Glomerular visceral epithelial cell (primary cell): ENCODE measurements at regions not wholly inside any gene's neighbourhood (a gene's known extent, or its start where the extent isn't known, plus 50 kb on each side); places are given as distances from the start of the nearest gene placed in this dataset.
A peak's percentile ranks its signal among the peaks of the same experiment; 100 is the strongest.

Experiments used
- DNase-seq: peaks from one replicate; pipeline ENCODE4 v3.0.0-alpha.2; 2016; ENCODE audit errors: extremely low spot score

DNA sequence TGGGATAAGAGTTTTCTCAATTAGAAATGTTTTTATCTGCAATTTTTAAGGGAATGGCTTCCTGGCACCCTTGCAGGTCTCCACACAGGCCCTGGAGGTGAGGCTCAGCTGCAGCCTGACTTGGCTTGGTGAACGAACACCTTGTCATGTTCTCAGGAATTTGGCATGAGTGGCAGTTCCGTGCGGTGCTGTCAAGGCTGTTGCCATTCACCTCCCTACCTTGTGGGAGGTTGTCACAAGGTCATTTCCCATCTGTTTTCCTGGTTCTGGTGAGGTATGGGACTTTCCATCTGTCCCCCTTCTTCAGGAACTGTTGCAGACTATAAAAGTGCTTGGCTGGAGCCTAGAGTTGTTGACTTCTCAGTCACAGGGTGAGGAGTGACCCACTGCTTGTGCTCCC, 82.9 kb downstream of the ELOVL4 start:
- no peak for DNase-seq

DNA sequence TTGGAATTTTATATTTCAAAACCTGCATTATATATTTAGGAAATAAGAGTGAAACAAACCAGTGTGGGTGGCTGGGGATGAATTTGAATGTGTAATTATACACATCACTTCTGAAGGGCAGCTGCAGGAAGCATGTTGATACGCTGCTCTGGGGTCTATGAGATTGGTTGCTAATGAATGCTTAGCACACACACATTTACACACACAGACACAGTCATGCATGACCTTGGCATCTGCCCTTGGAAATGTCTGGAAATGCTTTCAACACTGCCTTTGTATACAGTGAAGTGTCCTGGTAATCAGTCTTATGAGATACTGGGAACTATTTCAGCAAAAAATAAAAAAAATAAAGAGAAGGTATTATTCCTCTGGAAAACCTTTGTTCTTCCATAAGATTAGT, 83.4 kb downstream of the ELOVL4 start:
- DNase-seq: no peak

DNA sequence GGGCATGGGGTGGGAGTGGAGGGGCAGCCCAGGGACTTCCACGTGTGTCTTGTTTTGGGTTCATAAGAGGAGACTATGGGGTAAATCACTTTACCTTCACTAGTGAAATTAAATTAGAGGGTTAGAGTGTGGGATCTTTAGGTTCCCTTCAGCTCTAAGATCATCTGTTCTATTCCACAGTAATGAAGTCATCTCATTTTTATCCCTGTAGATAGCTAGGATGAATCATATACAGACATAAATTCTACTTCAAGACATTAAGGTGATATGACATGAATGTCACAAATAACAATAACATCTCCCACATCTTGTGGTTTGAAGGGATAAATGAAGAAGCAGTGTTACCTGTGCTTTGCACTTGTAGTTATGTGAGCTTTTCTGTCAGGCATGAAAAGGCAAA, 83.8 kb downstream of the ELOVL4 start:
- DNase-seq: no peak

DNA sequence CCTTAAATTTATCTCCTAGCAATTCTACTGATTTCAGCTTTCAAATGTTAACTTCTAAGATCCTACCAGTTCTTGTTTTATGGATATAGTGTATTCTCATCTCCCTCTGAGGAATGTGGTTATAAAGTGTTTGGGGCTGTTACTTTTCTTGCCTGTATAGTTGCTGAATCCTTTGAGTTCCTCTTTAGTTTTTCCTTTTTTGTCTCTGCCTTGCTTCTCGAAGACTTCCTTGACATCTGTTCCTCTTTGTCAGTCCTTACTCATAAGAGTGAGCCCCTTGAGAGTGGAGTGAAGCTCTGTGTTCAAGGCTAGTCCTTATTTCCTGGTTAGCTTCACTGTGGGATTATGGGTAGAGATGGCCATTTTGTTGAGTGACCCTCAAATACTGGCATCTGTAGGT, 84.6 kb downstream of the ELOVL4 start:
- DNase-seq: no peak

DNA sequence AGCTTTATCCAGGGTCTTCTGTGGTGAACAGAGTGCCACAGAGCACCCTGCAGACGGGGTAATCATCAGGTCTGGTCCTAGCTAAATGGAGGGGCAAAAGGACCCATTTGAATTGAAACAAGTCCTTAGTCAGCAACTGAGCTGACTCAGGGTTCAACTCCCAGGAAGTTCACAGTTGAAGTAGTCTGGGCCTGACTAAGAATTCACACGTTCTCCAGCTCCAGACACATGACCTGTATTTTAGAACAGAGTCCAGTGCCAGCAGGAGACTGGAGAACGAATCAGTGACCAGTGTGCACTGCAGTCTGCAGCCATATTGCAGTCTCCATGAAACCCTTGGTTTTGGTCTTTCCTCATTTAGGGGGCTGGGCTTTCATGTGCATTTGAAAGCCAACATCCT, 85.2 kb downstream of the ELOVL4 start:
- DNase-seq: no peak

DNA sequence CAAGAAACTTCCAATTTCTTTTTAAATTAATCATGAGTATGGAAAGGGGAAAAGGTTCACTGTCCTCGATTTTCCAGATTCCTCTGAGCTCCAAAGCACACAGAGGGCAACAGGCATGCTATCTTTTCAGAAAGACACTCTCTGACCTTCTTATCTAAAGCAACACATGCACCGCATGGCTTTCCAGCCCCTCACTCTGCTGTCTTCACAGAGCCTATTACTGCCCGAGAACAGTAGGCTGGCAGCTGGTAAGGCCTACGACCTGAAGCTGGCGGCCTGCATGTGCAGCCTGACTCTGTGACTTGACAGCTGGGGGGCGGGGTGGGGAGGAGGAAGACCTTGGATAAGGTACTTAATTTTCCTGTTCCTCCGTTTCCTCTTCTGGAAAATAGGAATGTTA, 86.3 kb downstream of the ELOVL4 start:
- DNase-seq: no peak

DNA sequence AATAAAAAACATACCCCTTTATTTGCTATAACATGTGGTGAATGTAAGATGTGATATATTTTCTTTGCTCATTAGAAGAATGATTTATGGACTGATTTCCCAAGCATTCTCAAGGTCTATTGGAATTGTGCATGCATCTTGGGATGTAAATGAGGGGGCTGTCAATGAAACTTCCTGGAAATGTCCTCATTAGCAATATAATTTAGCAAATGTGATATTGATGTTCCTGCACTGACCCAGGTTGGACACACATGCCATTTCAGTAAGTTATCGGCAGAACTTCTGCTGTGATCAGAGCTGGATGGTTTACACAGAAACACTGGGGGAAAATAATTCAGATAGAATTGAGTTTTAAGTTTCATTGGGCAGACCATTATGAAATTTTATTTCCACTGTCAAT, 99.9 kb downstream of the ELOVL4 start:
- DNase-seq: no peak

DNA sequence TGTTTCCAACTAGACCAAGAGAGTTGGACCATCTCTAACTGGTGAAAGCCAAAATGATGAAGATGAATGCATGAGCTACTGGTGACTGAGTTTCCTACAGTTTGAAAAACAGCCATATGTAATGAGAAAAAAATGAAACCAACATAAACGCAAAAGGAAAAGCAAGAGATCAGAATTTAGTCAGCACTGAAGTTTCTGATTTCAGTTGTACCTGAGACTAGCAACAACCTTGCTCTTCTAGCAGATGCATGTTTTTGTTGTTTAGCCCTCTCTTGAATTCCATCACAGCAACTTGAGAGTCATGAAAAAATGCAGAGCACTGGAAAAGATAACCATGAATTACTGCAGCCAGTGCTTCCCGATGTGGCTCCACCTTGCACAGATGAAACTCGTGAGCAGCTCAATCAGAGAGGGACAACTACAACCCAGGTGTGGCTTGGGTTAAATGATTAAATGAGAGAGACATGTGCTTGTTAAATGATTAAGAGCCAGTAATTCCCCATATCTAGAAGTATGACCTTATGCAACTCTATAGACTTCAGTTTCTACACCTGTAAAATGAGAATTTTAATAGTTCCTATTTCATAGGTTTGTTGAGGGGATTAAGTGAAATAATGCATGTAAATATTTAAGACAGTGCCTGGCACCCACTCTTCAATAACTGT, 104.8 kb downstream of the ELOVL4 start:
- DNase-seq: no peak

DNA sequence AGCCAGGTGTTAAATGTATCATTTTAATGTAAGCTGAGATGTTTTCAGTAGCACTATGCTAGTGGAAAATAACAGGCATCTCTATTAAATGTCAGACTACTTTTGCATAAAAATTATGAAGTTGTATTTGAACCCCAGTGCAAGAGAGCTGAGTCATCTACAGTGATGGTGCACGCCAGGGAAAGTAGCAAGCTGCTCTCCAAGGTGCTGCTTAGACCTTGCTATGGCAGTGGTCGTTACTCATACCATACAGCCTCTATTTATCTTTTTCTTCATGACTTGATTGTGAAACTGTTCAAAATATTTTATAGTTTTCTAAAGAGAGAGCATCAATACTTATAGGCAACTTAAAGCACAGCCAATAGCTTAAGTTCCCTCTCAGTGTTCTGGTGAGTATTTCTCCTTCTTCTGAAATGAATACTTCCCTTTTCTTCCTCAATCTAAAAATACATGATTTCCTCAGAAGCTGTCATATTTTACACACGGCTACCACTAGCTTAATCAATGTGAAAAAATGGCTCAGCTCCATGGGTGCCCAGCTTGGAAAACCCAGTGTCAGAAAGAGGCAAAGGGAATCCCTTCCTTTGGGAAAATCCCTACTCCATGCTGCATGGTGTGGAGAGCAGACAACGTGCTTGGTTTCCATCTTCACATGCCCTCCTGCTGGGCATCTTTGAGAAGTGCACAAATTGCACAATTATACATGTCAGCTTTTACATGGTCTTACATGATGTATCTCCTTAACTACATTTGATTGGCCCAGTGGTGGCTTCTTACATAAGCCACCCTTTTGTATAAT, 105.6 kb downstream of the ELOVL4 start:
- no peak for DNase-seq

DNA sequence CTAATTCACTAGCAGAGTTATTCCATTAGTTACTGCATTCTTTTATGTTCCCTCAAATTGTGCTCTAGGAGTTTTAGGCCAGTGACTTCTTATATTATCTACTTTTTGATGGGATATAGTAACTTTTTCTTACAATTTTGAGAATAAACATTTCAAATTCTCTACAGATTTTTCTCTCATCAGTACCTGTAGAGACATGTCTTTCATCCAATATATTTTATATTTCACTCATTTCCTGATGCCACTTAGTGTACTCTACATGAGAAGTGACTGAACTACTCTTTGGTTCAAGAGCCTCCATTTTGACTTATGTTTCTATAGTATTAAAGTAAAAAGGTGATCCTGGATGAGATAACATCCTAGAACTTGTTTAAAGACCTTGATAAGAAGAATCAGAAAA, 108.5 kb downstream of the ELOVL4 start:
- DNase-seq: no peak

DNA sequence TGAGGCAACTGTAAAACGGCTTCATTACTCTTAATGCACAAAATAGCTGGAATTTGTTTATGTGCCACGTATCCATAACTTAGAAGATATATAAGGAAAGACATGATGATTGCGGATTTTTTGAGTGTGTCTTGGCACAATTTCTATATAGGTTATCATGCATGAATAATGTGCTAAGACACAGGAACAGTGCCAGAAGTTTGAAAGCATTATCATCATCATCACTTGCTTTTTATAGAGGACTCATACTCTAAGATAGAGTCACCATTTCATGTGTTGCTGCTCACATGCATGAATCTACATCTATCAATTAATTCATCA, 113.4 kb downstream of the ELOVL4 start:
- no peak for DNase-seq

DNA sequence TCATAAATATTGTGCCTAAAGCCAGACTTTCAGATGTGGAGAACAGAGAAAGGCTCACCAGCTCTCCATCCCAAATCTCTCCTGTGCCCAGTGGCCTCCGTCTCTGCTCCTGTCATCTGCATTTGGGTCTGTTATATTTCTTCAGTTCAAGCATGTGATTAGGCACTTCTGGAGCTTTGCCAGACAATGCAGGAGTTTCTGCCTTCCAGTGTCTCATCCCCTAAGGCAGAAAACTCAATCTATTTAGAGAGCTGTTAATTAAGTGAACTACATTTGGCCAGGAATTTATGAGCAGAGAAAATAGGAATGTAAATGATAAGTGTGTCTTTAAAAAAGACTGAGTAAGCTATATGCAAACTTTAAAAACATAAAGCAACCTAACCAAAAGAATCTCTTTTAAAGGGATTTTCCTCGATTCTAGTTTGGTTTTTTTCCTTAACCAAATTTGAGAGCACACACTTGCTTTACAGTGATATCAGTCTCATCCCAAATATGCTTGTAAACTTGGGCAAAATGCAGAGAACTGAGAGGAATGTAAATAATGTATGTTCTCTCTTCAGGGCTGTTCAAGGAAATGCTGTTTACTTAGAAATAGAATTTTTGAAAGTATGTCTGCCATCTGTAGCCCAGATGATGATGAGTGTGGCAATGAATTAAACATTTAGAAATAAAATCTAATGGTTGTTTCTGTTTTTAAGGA, 113.9 kb downstream of the ELOVL4 start:
- no peak for DNase-seq

DNA sequence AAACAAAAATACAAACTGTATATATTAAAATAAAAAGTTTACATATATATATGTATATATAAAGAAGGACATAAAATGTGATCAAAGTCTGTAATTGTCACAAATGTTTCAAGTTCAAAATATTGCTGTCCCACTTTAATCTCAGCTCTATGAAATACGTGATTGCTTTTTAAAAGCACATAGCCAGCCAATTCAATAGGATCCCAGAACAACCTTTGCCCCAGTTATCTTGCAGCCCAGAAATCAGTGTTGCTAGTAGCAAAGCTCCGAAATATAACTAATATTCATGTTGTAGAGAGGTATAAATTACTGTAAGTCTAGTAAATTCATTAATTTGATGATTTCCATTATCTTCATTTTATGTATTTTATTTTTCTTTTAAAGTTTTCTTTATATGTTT, 114.6 kb downstream of the ELOVL4 start:
- no peak for DNase-seq

DNA sequence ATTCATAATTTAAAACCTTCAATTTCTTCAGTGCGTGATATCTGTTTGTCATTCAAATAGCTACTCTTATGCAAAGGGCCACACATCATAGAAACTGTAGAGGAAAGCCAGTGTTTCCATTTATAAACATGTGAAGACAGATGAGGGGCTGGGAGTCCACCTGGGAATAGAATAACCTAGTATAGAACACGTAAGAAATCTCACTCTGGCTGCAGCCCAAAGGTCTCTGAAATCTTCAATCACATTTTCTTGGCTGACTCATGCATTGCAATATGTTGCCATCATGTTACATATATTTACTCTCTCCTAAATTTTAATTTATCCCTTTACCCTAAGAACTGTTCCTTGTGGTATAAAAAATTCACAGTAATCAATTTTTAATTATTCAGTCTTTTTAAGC, 123.2 kb downstream of the ELOVL4 start:
- no peak for DNase-seq

DNA sequence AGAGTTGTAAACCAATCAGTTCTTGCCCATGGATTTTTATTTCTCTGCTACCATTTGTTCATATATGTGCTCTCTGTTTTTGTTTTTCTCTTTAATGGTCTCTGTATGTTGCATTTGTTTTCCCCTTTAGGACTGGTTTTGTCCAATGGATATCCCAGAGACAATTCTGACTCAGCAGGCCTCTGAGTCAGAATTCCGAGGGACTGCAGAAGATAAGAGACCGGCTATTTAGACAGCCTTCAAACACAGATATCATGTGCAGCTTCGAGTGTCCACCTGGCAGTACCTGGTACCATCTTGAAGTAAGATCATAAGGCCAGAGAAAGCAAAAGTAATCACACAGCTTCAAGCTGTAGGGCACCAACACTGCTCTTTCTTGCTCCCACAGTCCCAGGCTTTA, 125.5 kb downstream of the ELOVL4 start:
- DNase-seq: no peak

DNA sequence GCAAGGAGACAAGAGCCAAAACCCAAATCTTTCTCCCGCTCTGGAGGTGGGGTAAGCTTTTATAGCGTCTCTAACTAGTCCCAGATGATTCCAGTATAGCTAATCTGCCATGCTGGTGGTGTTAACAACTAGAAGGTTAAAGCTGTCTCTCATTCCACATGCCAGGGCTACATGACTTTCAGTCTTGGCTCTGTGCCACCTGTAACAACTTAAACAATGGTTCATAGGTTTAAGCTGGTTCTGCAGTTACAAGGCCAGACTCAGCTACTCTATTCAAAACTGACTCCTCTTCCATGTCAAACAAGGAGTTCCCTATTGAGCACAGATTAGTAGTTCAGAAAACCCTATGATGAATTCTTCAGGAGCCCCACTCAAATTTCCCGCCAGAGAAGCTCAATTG, 128.9 kb downstream of the ELOVL4 start:
- no peak for DNase-seq

DNA sequence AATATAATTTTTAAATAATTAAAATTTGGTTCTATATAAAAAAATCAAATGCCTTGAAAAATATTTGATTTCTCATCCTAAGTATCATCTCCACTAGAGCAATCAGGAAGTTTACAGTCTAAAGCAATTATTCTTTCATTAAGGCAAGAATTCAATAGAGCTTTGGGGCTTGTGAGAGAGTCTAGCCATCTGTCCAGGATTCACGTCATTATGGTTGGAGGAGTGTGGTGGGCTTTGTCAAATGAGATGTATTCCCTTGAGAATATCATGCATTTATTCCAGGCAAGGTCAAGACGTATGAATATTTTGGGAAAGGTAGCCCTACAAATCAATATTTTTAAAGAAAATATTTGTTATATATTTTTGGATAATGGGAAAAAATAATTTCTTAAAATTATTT, 132.4 kb downstream of the ELOVL4 start:
- no peak for DNase-seq

DNA sequence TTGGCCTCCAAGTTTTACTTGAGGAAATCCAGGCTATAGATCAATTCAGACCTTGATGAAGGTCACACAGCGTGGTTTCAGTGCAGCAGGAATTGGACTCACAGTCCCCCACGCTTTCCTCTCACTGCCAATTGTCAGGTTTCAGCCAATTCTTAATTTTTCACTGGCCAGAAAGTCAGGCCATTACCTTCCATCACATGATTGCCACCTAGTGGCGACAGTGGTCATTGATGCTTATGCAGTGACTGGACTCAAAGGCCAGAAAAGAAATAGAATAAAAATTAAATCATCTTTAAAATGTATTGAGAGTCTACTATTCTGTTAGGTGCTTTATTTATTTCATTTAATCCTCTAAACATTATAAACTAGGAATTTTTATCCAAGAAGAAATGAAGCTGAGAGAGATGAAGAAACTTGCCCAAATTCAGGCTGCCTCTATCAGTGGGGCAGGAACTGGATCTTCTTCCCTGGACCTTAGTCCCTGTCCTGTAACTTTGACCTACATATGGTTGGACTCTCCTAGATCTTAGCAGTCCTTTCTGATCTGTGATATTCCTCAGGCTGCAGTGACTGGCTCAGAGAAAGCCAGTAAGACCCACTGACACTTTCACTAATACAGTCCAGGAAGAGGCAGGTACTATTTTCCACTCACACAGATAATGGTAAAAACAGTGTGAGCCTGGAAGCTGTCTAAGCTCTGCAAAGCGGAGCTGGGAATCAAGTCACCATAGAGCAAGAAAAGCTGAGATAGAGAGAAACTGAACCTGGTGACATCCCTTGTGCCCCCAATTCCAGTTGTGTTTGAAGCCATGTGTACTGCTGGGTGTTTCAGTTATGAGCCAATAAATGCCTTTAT, 133.3 kb downstream of the ELOVL4 start:
- peak; percentile 63 for DNase-seq

DNA sequence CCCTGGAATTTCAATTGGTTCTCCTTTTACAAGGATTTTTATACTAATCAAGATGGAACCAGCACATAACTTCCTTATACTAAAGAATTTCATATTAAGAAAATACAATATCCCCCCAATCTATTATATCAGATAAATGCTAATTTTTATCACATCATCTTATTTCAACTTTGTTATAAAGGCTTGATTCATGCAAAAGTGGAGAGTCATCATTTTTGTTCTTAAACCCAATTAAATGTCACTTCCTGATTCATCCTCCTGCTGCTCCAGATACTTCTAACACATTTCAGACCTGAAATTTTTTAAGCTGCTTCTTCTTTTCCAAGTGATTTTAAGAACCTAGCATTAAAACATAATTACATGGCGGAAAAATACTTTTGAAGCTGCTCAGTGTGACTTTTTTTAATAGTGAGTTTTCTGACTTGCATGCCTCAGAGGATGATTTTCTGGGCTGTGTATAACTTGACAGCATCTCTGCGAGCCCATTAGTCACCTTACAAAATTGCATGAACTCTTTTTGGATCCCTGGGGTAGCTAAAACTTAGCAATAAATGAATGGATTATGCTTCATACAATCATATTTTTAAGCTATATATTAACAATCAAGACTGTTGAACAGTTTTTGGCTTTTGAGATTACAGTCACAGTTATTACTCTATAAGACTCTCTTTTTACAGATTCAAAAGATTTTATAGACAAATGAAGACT, 134.1 kb downstream of the ELOVL4 start:
- no peak for DNase-seq

DNA sequence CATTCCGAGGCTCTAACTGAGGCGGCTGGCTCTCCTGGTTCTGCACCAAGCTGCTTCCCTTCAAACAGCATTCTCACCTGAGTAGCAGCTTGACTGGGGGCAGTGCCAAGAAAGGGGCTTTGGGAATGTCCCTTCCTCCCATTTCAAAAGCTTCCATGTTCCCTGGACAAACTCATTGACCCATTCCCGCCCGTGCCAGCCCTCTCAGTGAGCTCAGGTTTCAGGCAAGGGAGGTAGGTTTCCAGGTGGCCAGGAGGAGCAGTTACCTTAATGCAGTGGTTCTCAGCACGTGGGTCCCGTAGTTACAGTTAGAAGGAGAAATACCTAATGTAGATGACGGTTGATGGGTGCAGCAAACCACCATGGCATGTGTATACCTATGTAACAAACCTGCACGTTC, 135.2 kb downstream of the ELOVL4 start:
- no peak for DNase-seq

DNA sequence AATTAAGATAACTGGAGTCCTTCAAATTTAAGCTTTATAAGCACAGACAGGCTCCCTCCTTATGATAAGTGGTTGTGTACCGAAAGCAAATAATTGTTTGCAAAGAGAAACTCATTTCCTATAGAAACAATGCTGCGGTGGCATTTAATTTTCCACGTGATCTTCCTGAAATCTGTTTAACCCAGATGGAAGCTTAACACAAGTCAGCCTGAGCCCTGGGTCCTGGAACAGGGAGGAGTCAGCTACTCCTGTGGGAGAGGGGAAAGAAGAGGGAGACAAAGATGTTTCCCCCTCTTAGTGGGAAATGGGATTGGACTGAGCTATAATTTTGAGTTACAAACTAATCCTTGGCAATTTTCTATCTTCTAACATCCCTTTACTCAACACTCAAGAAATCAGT, 136.5 kb downstream of the ELOVL4 start:
- DNase-seq: no peak
